Fibroblast of skin of right quadriceps (primary cell): ENCODE measurements at regions not wholly inside any gene's neighbourhood (a gene's known extent, or its start where the extent isn't known, plus 50 kb on each side); places are given as distances from the start of the nearest gene placed in this dataset.
"Not testable (repeated sequence)": the region's sequence is repeated elsewhere in the genome, so short reads cannot be mapped to it uniquely, and the experiment has no call there.

Experiments used
- DNase-seq: peaks from one replicate; pipeline ENCODE4 v3.0.0-alpha.2; 2013

- peak; percentile 25 for DNase-seq
Measured at GRCh38 chr4:176584031-176584606, 208.6 kb downstream of the VEGFC start.

GRCh38 chr4:176587920-176588319 is 204.8 kb downstream of the VEGFC start:
- peak; percentile 90 for DNase-seq

- DNase-seq = no peak
Measured at GRCh38 chr4:176588436-176588835, 204.3 kb downstream of the VEGFC start.

- DNase-seq = no peak
Measured at GRCh38 chr4:176592976-176593670, 199.6 kb downstream of the VEGFC start.

- no peak for DNase-seq
Measured at GRCh38 chr4:176593943-176594342, 198.8 kb downstream of the VEGFC start.

GRCh38 chr4:176595257-176595656 is 197.5 kb downstream of the VEGFC start:
- DNase-seq = no peak

- DNase-seq = peak; percentile 32
Measured at GRCh38 chr4:176601124-176601523, 191.6 kb downstream of the VEGFC start.

- no peak for DNase-seq
Measured at GRCh38 chr4:176607807-176608206, 184.9 kb downstream of the VEGFC start.

GRCh38 chr4:176608346-176608745 is 184.4 kb downstream of the VEGFC start:
- no peak for DNase-seq

- DNase-seq = no peak
Measured at GRCh38 chr4:176610594-176610993, 182.1 kb downstream of the VEGFC start.

GRCh38 chr4:176611381-176611780 is 181.3 kb downstream of the VEGFC start:
- DNase-seq = no peak

GRCh38 chr4:176611951-176612350 is 180.8 kb downstream of the VEGFC start:
- DNase-seq = no peak

- DNase-seq = peak; percentile 22
Measured at GRCh38 chr4:176614793-176615192, 177.9 kb downstream of the VEGFC start.

- DNase-seq = no peak
Measured at GRCh38 chr4:176616151-176616550, 176.6 kb downstream of the VEGFC start.

- DNase-seq = no peak
Measured at GRCh38 chr4:176618138-176618537, 174.6 kb downstream of the VEGFC start.

- DNase-seq = no peak
Measured at GRCh38 chr4:176619430-176619829, 173.3 kb downstream of the VEGFC start.

GRCh38 chr4:176622251-176622948 is 170.3 kb downstream of the VEGFC start:
- DNase-seq = peak; percentile 25

GRCh38 chr4:176624983-176625610 is 167.6 kb downstream of the VEGFC start:
- DNase-seq = not testable (repeated sequence)

- DNase-seq = no peak
Measured at GRCh38 chr4:176627916-176628315, 164.8 kb downstream of the VEGFC start.

GRCh38 chr4:176631611-176632010 is 161.1 kb downstream of the VEGFC start:
- no peak for DNase-seq
